ENCODE measurements at regions not wholly inside any gene's neighbourhood (a gene's known extent, or its start where the extent isn't known, plus 50 kb on each side); places are given as distances from the start of the nearest gene placed in this dataset.

DNA sequence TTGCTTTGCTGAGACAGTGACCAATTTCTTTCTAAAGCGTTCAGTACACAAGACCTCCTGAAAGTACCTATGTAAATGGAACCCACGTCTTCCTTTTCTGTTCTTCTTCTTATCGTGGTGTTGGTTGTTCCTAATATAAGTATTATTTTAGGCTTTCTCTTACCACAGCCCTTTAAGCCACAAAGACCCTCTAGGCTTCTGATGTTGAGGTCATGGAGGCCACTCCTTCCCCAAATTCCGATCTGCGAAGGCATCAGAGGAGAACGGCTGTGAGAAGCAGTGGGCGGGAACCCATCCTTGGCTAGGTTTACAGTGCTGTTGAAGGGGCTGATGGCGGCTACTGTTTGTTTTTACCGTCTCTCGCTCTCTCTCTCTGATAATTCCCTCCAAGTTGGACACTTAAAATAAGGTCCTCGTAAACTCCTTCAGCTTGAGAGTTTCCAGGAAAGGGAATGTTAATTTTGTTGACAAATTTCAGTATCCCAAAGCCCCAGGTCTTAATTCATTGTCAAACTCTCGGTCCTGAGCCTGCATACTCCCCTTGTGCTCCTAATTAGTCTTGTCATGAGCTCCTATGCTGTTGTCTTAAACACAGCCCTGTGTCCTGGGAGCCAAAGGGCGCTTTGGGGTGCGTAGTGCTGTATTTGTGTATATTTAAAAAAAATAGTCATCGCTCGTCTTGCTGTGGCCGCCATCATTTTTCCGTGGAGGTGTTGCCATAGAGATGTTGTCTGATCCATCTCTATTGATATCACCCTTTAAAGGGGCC, 178.8 kb downstream of the OPA1 start:
- FAIRE-seq = no peak
- Histone ChIP-seq H3K23me2 (ENCODE audit: low read depth, low read length) (no peaks in the 10 kb centered on the region), H2AFZ (ENCODE audit: low read length) (no peak overlapping the region), H2BK20ac (ENCODE audit: low read length) (no peak overlapping the region), H3K79me1 (ENCODE audit: low read depth, low read length) (no peaks in the 10 kb centered on the region), H3K56ac (replicated peaks; ENCODE audit: insufficient read length, low read depth, low read length) (no peak overlapping the region), H3K4me1 (replicated peaks in 1 of 4; ENCODE audit: control insufficient read depth in 3 of 4, insufficient read depth in 4 of 4, low read length in 3 of 4) (peaks cover 14 to 25% (median 17%) of the 10 kb centered on the region in 4 experiments), H3K9me3 (ENCODE audit: insufficient read depth in 2 of 2, low read depth in 1 of 2, low read length in 1 of 2) (peaks cover 0 to 2% of the 10 kb centered on the region in 2 experiments; a peak in 1 of 4 replicates), H4K91ac (replicated peaks; ENCODE audit: insufficient read length, low read length) (no peak overlapping the region), H3K23ac (ENCODE audit: insufficient read length) (no peak overlapping the region), H4K5ac (ENCODE audit: insufficient read length, low read depth, low read length) (no peak overlapping the region), H2AK5ac (ENCODE audit: low read depth, low read length) (no peak overlapping the region), H3K36me3 (ENCODE audit: control insufficient read depth in 2 of 4, insufficient read depth in 4 of 4, low read length in 3 of 4) (no peaks in the 10 kb centered on the region), H3K27ac (ENCODE audit: low read depth, low read length) (no peak overlapping the region), H2BK15ac (ENCODE audit: low read length) (no peak overlapping the region), H4K20me1 (replicated peaks in 1 of 2; ENCODE audit: control insufficient read depth in 1 of 2, insufficient read depth in 2 of 2, low read length in 2 of 2) (no peaks in the 10 kb centered on the region), H3K14ac (ENCODE audit: insufficient read length) (no peak overlapping the region), H2BK5ac (ENCODE audit: low read depth, low read length) (no peak overlapping the region), H3K4ac (replicated peaks; ENCODE audit: insufficient read length, low read depth, low read length) (no peak overlapping the region), H2BK12ac (ENCODE audit: low read depth, low read length) (no peak overlapping the region), H2BK120ac (replicated peaks; ENCODE audit: low read depth, low read length) (no peak overlapping the region), H3K27me3 (replicated peaks in 1 of 4; ENCODE audit: control insufficient read depth in 3 of 4, extremely low read depth in 1 of 4, insufficient read depth in 3 of 4, low read length in 3 of 4) (peaks cover 0 to 18% (median 12%) of the 10 kb centered on the region in 4 experiments; a peak in 5 of 7 replicates), H3K4me2 (ENCODE audit: insufficient read depth in 1 of 2, low read depth in 2 of 2, low read length in 2 of 2) (no peak overlapping the region), H3K79me2 (ENCODE audit: control insufficient read depth in 1 of 2, insufficient read depth in 2 of 2, low read length in 2 of 2) (no peaks in the 10 kb centered on the region), H3K4me3 (ENCODE audit: extremely low read depth in 1 of 4, insufficient read depth in 2 of 4, low read depth in 3 of 4, low read length in 4 of 4) (no peak overlapping the region), H3K9ac (replicated peaks in 1 of 4; ENCODE audit: extremely low read depth in 1 of 4, low read depth in 3 of 4, low read length in 3 of 4) (no peak overlapping the region), H4K8ac (ENCODE audit: extremely low read depth, insufficient read depth, low read length) (no peak overlapping the region), H3K18ac (ENCODE audit: extremely low read depth, low read length) (no peak overlapping the region)
- ChIA-PET POLR2A (ENCODE audit: partially characterized antibody) (no interaction called here), CTCF (ENCODE audit: partially characterized antibody) (interaction anchor here (0.8 to 1.2 kb wide), 2 partner anchors 9 to 544 kb away, joined by 3 read pairs; no protein-coding TSS in a partner anchor)
- DNase-seq (ENCODE audit: low read depth in 1 of 2, low spot score in 2 of 2) = peak in 1 of 2 experiments; percentile 22
- 90% methylated on average over 18 of the region's 18 CpGs; no CpG with 5 or more reads in 1 of the 2 experiments for WGBS, 2 experiments (ENCODE audit: extremely low coverage in 1 of 2, insufficient coverage in 1 of 2, insufficient read length in 1 of 2, insufficient replicate concordance in 2 of 2, low coverage in 1 of 2, low lambda C conversion rate in 2 of 2, missing lambda C conversion rate in 1 of 2)
- TF ChIP-seq RXRA (IDR thresholded peaks at IDR 0.05; ENCODE audit: insufficient read depth, low read depth, low read length) (no peak), TCF12 (IDR thresholded peaks at IDR 0.05; ENCODE audit: low read depth, low read length) (no peak)

Measured in H1 (cell line).